ENCODE measurements at regions not wholly inside any gene's neighbourhood (a gene's known extent, or its start where the extent isn't known, plus 50 kb on each side); places are given as distances from the start of the nearest gene placed in this dataset.

GRCh38 chr4:179071131-179071530, 1628.9 kb upstream of the AGA start:
- no peak overlapping the region for H3K9ac ChIP-seq (ENCODE audit: control insufficient read depth, insufficient read depth, low read length)
- H3K79me2 ChIP-seq (ENCODE audit: control insufficient read depth, insufficient read depth, low read length): no peaks in the 10 kb centered on the region
- intact Hi-C loops (cut with micrococcal nuclease; ENCODE audit: unreplicated experiment): no loop called here
- H3K9me3 ChIP-seq (replicated peaks; ENCODE audit: control insufficient read depth, insufficient read depth, low read length): no peaks in the 10 kb centered on the region
- ChIA-PET RAD21 (ENCODE audit: unreplicated experiment) (no interaction called here), SMC1A (ENCODE audit: uncharacterized antibody, unreplicated experiment) (interaction anchor here (1.3 kb wide), 1 partner anchor 139 kb away, joined by 3 read pairs; no protein-coding TSS in a partner anchor), POLR2A (no interaction called here), CTCF (no interaction called here)
- H2AFZ ChIP-seq (ENCODE audit: control insufficient read depth, low read depth, low read length): no peak overlapping the region
- no peaks in the 10 kb centered on the region for H3K36me3 ChIP-seq (ENCODE audit: control insufficient read depth in 2 of 2, insufficient read depth in 2 of 2, low read length in 1 of 2)
- WGBS (ENCODE audit: insufficient coverage, insufficient replicate concordance, low lambda C conversion rate, missing lambda C conversion rate): 3% methylated on average over 2 of the region's 2 CpGs
- DNase-seq (ENCODE audit: low read depth, low spot score) (no peak), FAIRE-seq (no peak), ATAC-seq (no peak)
- H3K27me3 ChIP-seq (replicated peaks in 1 of 2; ENCODE audit: control insufficient read depth in 2 of 2, insufficient read depth in 2 of 2, low read length in 1 of 2): no peaks in the 10 kb centered on the region
- TF ChIP-seq FOXM1 (IDR thresholded peaks at IDR 0.05; ENCODE audit: low read depth, low read length) (no peak), HCFC1 (IDR thresholded peaks at IDR 0.05; ENCODE audit: low read length) (no peak), SMC3 (IDR thresholded peaks at IDR 0.05; ENCODE audit: borderline replicate concordance, low read length) (no peak), ZNF384 (IDR thresholded peaks at IDR 0.05; ENCODE audit: borderline replicate concordance, low read depth, low read length) (no peak), JUNB (IDR thresholded peaks at IDR 0.05) (no peak), ZBTB40 (IDR thresholded peaks at IDR 0.05; ENCODE audit: borderline replicate concordance) (no peak), HSF1 (IDR thresholded peaks at IDR 0.05; ENCODE audit: low read depth, low read length) (no peak), EED (IDR thresholded peaks at IDR 0.05; ENCODE audit: low read depth) (no peak)
- BruUV-seq (replicated peaks): no TSS peak
- H3K27ac ChIP-seq (ENCODE audit: control insufficient read depth, insufficient read depth): no peak overlapping the region
- H3K4me3 ChIP-seq: no peak overlapping the region
- H3K4me2 ChIP-seq (ENCODE audit: control insufficient read depth, insufficient read depth): no peak overlapping the region
- in situ Hi-C loops (cut with MboI): no loop called here
- no peaks in the 10 kb centered on the region for H4K20me1 ChIP-seq (ENCODE audit: control insufficient read depth, insufficient read depth)
- no peaks in the 10 kb centered on the region for H3K4me1 ChIP-seq (ENCODE audit: control insufficient read depth, insufficient read depth, low read length)

All from GM12878 (cell line).